ENCODE measurements at regions not wholly inside any gene's neighbourhood (a gene's known extent, or its start where the extent isn't known, plus 50 kb on each side); places are given as distances from the start of the nearest gene placed in this dataset.

DNA sequence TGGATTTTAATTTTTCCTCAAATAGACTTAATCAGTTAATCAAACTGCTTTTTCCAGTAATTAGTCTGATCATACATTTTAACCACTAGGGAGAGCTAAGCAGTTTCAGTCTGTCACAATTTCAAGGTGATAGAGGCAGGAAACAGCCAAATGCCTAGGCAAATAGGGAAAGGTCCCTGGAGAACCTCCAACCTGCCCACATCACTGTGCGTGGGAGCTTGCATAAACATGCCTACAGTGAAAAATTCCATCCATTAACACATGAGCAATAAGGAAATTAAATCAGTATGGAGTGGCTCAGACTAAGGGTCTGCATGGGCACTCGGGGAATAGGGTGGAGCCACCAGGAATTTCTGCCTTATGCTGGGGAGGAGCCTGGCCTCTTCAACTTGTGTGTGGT, 74.6 kb downstream of the AASDHPPT start:
- no peak overlapping the region for H3K27ac Mint-ChIP-seq
- H3K9me3 Mint-ChIP-seq: peaks cover 12% of the 10 kb centered on the region
- DNase-seq: no peak
- H3K4me1 Mint-ChIP-seq: no peaks in the 10 kb centered on the region
- peaks cover under 1% of the 10 kb centered on the region for H3K36me3 Mint-ChIP-seq (ENCODE audit: low read depth)
- TF ChIP-seq CTCF (IDR thresholded peaks at IDR 0.05): no peak
- H3K27me3 Mint-ChIP-seq (ENCODE audit: low read depth, poor library complexity): no peaks in the 10 kb centered on the region
- H3K4me3 Mint-ChIP-seq: no peak overlapping the region

DNA sequence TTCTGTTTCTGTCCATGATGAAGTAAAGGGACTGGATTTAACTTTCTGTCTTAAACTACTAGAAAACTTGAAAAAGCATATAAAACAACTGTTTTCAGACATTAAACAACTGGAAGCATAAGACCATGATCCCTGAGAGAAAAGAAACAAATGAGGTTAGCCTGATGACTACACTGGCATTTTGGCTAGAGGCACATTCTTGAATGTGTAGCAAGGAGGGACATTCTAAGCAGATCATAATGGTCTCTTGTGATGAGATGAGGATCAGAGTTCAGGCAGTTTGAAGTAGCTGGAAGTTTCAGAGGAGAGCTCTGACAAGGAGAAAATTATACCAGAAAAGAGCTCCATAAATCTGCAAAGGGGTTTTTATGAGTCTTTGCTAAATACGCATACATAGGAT, 75.4 kb downstream of the AASDHPPT start:
- DNase-seq: no peak
- H3K36me3 Mint-ChIP-seq (ENCODE audit: low read depth): no peaks in the 10 kb centered on the region
- no peak overlapping the region for H3K27ac Mint-ChIP-seq
- no peak for TF ChIP-seq CTCF (IDR thresholded peaks at IDR 0.05)
- no peaks in the 10 kb centered on the region for H3K4me1 Mint-ChIP-seq
- peaks cover 4% of the 10 kb centered on the region for H3K9me3 Mint-ChIP-seq
- H3K4me3 Mint-ChIP-seq: no peak overlapping the region
- H3K27me3 Mint-ChIP-seq (ENCODE audit: low read depth, poor library complexity): no peaks in the 10 kb centered on the region

DNA sequence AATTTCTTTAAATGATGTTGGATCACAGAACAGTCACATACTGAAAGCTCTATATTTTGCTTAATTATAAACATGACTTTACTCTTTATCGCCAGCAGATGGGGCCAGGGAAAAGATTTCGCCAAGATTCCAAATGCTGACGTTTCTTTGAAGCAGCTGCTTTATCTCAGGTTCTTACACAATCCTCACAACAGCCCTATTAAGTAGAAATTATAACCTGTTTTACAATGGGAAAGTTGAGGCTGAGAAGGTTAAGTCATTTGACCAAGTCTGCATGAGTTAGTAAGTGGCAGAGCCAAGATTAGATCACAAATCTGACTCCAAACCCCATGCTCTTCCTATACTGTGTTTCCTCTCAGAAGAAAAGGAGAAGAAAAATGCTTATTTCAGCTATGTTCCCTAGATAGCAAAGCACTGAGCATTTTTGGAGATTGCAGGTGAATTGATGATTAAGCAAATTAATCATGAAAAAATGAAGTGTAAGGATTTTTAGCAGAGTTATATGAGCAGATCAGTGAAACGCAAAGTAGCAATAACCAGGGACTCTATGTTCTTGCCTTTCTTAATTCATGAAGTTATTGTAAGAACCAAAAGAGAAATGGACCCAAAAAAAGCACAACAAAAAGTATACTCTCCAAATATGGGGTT, 79.0 kb downstream of the AASDHPPT start:
- Mint-ChIP-seq H3K9me3 (peaks cover 7% of the 10 kb centered on the region), H3K4me3 (no peak overlapping the region), H3K27me3 (ENCODE audit: low read depth, poor library complexity) (no peaks in the 10 kb centered on the region), H3K27ac (no peak overlapping the region), H3K36me3 (ENCODE audit: low read depth) (no peaks in the 10 kb centered on the region), H3K4me1 (no peaks in the 10 kb centered on the region)
- peak; percentile 48 for TF ChIP-seq CTCF (IDR thresholded peaks at IDR 0.05)
- peak; percentile 8 for DNase-seq

DNA sequence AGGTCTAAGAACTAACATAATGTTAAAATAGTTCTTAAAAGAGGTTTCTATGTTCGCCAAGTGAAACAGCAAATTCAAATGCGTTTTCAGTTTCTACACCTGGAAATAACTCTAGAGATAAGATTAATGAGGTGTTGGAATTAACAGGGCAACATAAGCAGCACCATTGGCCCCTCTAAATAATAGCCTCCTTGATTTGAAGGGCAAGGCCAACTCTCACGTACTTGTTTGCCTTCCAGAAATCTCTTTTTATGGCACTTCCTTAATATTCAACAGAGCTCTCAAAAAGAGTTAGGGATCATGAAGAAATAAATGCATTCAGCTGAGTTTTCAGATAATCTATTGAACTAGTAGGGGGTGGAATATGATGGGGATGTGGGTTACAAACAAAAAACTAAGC, 80.9 kb downstream of the AASDHPPT start:
- Mint-ChIP-seq H3K36me3 (ENCODE audit: low read depth) (no peaks in the 10 kb centered on the region), H3K27ac (no peak overlapping the region), H3K9me3 (peaks cover 20% of the 10 kb centered on the region), H3K4me1 (peaks cover 5% of the 10 kb centered on the region), H3K4me3 (no peak overlapping the region), H3K27me3 (ENCODE audit: low read depth, poor library complexity) (no peaks in the 10 kb centered on the region)
- no peak for TF ChIP-seq CTCF (IDR thresholded peaks at IDR 0.05)
- no peak for DNase-seq

DNA sequence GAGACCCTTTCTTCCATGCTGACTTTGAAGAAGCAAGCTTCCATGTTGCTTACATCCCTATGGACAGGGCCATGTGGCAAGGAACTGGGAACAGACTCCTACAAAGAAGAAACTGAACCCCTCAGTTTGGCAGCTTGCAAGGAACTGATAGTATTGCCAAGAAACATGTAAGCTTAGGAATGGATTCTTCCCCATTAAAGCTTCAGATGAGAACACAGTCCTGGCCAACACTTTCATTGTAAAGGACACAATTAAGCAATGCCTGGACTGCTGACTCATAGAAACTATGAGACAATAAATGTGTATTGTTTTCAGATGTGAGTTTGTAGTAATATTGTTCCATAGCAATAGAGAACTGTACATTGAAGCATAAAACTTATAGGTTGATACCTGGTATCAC, 82.4 kb downstream of the AASDHPPT start:
- Mint-ChIP-seq H3K9me3 (peaks cover 25% of the 10 kb centered on the region), H3K4me3 (no peak overlapping the region), H3K36me3 (ENCODE audit: low read depth) (no peaks in the 10 kb centered on the region), H3K27ac (no peak overlapping the region), H3K4me1 (peaks cover 5% of the 10 kb centered on the region), H3K27me3 (ENCODE audit: low read depth, poor library complexity) (no peaks in the 10 kb centered on the region)
- TF ChIP-seq CTCF (IDR thresholded peaks at IDR 0.05): no peak
- DNase-seq: no peak

- Mint-ChIP-seq H3K27ac (no peak overlapping the region), H3K4me1 (peaks cover 5% of the 10 kb centered on the region), H3K9me3 (peaks cover 27% of the 10 kb centered on the region), H3K36me3 (ENCODE audit: low read depth) (no peaks in the 10 kb centered on the region), H3K4me3 (no peak overlapping the region), H3K27me3 (ENCODE audit: low read depth, poor library complexity) (no peaks in the 10 kb centered on the region)
- no peak for DNase-seq
- TF ChIP-seq CTCF (IDR thresholded peaks at IDR 0.05): no peak
Measured at GRCh38 chr11:106160494-106160893, 83.0 kb downstream of the AASDHPPT start.

All from nephron progenitor cell (in vitro differentiated cells).